ENCODE measurements at regions not wholly inside any gene's neighbourhood (a gene's known extent, or its start where the extent isn't known, plus 50 kb on each side); places are given as distances from the start of the nearest gene placed in this dataset.

DNA sequence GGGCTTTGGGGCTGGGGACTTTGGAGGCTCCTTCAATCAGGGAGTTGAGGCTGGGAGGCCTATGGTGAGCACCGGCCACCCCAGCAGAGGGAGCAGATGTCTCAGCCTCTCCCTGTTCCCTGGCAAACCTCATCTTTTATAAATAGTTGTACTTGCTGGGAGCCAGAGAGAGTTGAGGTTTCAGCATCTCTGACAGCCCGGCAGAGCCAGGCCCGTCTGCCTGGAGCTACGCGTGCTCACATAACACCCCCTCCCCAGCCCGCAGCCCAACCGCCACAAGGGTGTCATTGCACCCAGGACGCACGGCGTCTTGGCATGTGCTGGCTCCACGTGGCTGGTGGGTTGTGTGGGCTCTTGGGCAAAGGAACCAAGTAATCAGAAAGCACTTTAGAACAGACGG lies 127.1 kb downstream of the CHST1 start:
- TF ChIP-seq, protein P1, sequence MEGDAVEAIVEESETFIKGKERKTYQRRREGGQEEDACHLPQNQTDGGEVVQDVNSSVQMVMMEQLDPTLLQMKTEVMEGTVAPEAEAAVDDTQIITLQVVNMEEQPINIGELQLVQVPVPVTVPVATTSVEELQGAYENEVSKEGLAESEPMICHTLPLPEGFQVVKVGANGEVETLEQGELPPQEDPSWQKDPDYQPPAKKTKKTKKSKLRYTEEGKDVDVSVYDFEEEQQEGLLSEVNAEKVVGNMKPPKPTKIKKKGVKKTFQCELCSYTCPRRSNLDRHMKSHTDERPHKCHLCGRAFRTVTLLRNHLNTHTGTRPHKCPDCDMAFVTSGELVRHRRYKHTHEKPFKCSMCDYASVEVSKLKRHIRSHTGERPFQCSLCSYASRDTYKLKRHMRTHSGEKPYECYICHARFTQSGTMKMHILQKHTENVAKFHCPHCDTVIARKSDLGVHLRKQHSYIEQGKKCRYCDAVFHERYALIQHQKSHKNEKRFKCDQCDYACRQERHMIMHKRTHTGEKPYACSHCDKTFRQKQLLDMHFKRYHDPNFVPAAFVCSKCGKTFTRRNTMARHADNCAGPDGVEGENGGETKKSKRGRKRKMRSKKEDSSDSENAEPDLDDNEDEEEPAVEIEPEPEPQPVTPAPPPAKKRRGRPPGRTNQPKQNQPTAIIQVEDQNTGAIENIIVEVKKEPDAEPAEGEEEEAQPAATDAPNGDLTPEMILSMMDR (IDR thresholded peaks at IDR 0.05): no peak
- TF ChIP-seq POLR2AphosphoS5 (IDR thresholded peaks at IDR 0.05) (no peak), POLR2A (IDR thresholded peaks at IDR 0.05) (no peak)

Data from stomach (tissue), 4 donors.